ENCODE measurements at regions not wholly inside any gene's neighbourhood (a gene's known extent, or its start where the extent isn't known, plus 50 kb on each side); places are given as distances from the start of the nearest gene placed in this dataset.

- TF ChIP-seq POLR2A (IDR thresholded peaks at IDR 0.05) (no peak), CTCF (IDR thresholded peaks at IDR 0.05) (no peak)
Observed at GRCh38 chr3:144265542-144266100, 294.0 kb downstream of the DIPK2A start.

Data from tibial nerve (tissue), 3 donors.